ENCODE measurements at regions not wholly inside any gene's neighbourhood (a gene's known extent, or its start where the extent isn't known, plus 50 kb on each side); places are given as distances from the start of the nearest gene placed in this dataset.
"Not testable (repeated sequence)": the region's sequence is repeated elsewhere in the genome, so short reads cannot be mapped to it uniquely, and the experiment has no call there.

- H3K4me3 Mint-ChIP-seq; intact Hi-C loops (cut with micrococcal nuclease); H3K9me3 Mint-ChIP-seq; POLR2A ChIA-PET; DNase-seq; H3K36me3 Mint-ChIP-seq; H3K4me1 Mint-ChIP-seq (ENCODE audit: low read depth); H3K27ac Mint-ChIP-seq; H3K27me3 Mint-ChIP-seq: not testable (repeated sequence)
- CTCF ChIA-PET, result interaction anchor here (1.6 kb wide), 1 partner anchor 42 kb away, joined by 3 read pairs; no protein-coding TSS in a partner anchor
These were observed 174.8 kb downstream of the FBXO4 start for GRCh38 chr5:42099846-42100245.

GRCh38 chr5:42108468-42108867 lies 183.4 kb downstream of the FBXO4 start:
- no peak overlapping the region for H3K4me3 Mint-ChIP-seq
- no peaks in the 10 kb centered on the region for H3K36me3 Mint-ChIP-seq
- H3K9me3 Mint-ChIP-seq, result peaks cover 6% of the 10 kb centered on the region
- POLR2A ChIA-PET, result no interaction called here
- DNase-seq, result no peak
- no peaks in the 10 kb centered on the region for H3K27me3 Mint-ChIP-seq
- H3K4me1 Mint-ChIP-seq (ENCODE audit: low read depth), result no peaks in the 10 kb centered on the region
- intact Hi-C loops (cut with micrococcal nuclease), result no loop called here
- CTCF ChIA-PET, result no interaction called here
- H3K27ac Mint-ChIP-seq, result no peak overlapping the region

GRCh38 chr5:42109006-42109572 lies 184.0 kb downstream of the FBXO4 start:
- H3K9me3 Mint-ChIP-seq, result peaks cover 6% of the 10 kb centered on the region
- H3K4me1 Mint-ChIP-seq (ENCODE audit: low read depth), result no peaks in the 10 kb centered on the region
- ChIA-PET CTCF (no interaction called here), POLR2A (no interaction called here)
- intact Hi-C loops (cut with micrococcal nuclease), result no loop called here
- H3K27me3 Mint-ChIP-seq, result no peaks in the 10 kb centered on the region
- no peak for DNase-seq
- H3K4me3 Mint-ChIP-seq, result no peak overlapping the region
- H3K27ac Mint-ChIP-seq, result no peak overlapping the region
- no peaks in the 10 kb centered on the region for H3K36me3 Mint-ChIP-seq

- intact Hi-C loops (cut with micrococcal nuclease); H3K27ac Mint-ChIP-seq; POLR2A ChIA-PET; H3K4me3 Mint-ChIP-seq; H3K4me1 Mint-ChIP-seq (ENCODE audit: low read depth); H3K27me3 Mint-ChIP-seq; H3K36me3 Mint-ChIP-seq; DNase-seq; CTCF ChIA-PET; H3K9me3 Mint-ChIP-seq: not testable (repeated sequence)
These were observed 190.6 kb downstream of the FBXO4 start for GRCh38 chr5:42115721-42116120.

GRCh38 chr5:42120070-42120469 lies 195.0 kb downstream of the FBXO4 start:
- DNase-seq, result no peak
- no peak overlapping the region for H3K27ac Mint-ChIP-seq
- H3K4me3 Mint-ChIP-seq, result no peak overlapping the region
- intact Hi-C loops (cut with micrococcal nuclease), result no loop called here
- no peaks in the 10 kb centered on the region for H3K9me3 Mint-ChIP-seq
- CTCF ChIA-PET, result no interaction called here
- H3K27me3 Mint-ChIP-seq, result no peaks in the 10 kb centered on the region
- no peaks in the 10 kb centered on the region for H3K4me1 Mint-ChIP-seq (ENCODE audit: low read depth)
- POLR2A ChIA-PET, result no interaction called here
- no peaks in the 10 kb centered on the region for H3K36me3 Mint-ChIP-seq

- intact Hi-C loops (cut with micrococcal nuclease), result no loop called here
- no peak for DNase-seq
- POLR2A ChIA-PET, result no interaction called here
- H3K27ac Mint-ChIP-seq, result no peak overlapping the region
- H3K27me3 Mint-ChIP-seq, result no peaks in the 10 kb centered on the region
- CTCF ChIA-PET, result no interaction called here
- no peaks in the 10 kb centered on the region for H3K36me3 Mint-ChIP-seq
- no peaks in the 10 kb centered on the region for H3K9me3 Mint-ChIP-seq
- H3K4me3 Mint-ChIP-seq, result no peak overlapping the region
- no peaks in the 10 kb centered on the region for H3K4me1 Mint-ChIP-seq (ENCODE audit: low read depth)
These were observed 196.3 kb downstream of the FBXO4 start for GRCh38 chr5:42121401-42121800.

- Mint-ChIP-seq H3K36me3 (no peaks in the 10 kb centered on the region), H3K27me3 (peaks cover 2% of the 10 kb centered on the region), H3K27ac (no peak overlapping the region), H3K4me3 (no peak overlapping the region), H3K9me3 (peaks cover 7% of the 10 kb centered on the region), H3K4me1 (ENCODE audit: low read depth) (no peaks in the 10 kb centered on the region)
- intact Hi-C loops (cut with micrococcal nuclease), result no loop called here
- no peak for DNase-seq
- CTCF ChIA-PET, result no interaction called here
- POLR2A ChIA-PET, result no interaction called here
These were observed 206.0 kb downstream of the FBXO4 start for GRCh38 chr5:42131081-42131480.

GRCh38 chr5:42143361-42143760 lies 218.3 kb downstream of the FBXO4 start:
- Mint-ChIP-seq H3K27me3 (no peaks in the 10 kb centered on the region), H3K27ac (no peak overlapping the region), H3K4me1 (ENCODE audit: low read depth) (no peaks in the 10 kb centered on the region), H3K36me3 (no peaks in the 10 kb centered on the region), H3K9me3 (peaks cover 14% of the 10 kb centered on the region), H3K4me3 (no peak overlapping the region)
- DNase-seq, result no peak
- ChIA-PET POLR2A (no interaction called here), CTCF (no interaction called here)
- intact Hi-C loops (cut with micrococcal nuclease), result no loop called here

GRCh38 chr5:42148813-42149212 lies 223.7 kb downstream of the FBXO4 start:
- Mint-ChIP-seq H3K4me3 (no peak overlapping the region), H3K27ac (no peak overlapping the region), H3K36me3 (no peaks in the 10 kb centered on the region), H3K4me1 (ENCODE audit: low read depth) (no peaks in the 10 kb centered on the region), H3K9me3 (peaks cover 37% of the 10 kb centered on the region), H3K27me3 (peaks cover 1% of the 10 kb centered on the region)
- DNase-seq, result no peak
- POLR2A ChIA-PET, result no interaction called here
- CTCF ChIA-PET, result no interaction called here
- intact Hi-C loops (cut with micrococcal nuclease), result no loop called here

GRCh38 chr5:42157215-42157614 lies 232.1 kb downstream of the FBXO4 start:
- Mint-ChIP-seq H3K27me3 (peaks cover 1% of the 10 kb centered on the region), H3K36me3 (no peaks in the 10 kb centered on the region), H3K4me1 (ENCODE audit: low read depth) (no peaks in the 10 kb centered on the region), H3K9me3 (no peaks in the 10 kb centered on the region), H3K4me3 (no peak overlapping the region), H3K27ac (no peak overlapping the region)
- DNase-seq, result no peak
- intact Hi-C loops (cut with micrococcal nuclease), result no loop called here
- POLR2A ChIA-PET, result no interaction called here
- CTCF ChIA-PET, result no interaction called here

GRCh38 chr5:42163083-42163482 lies 238.0 kb downstream of the FBXO4 start:
- ChIA-PET POLR2A (no interaction called here), CTCF (no interaction called here)
- H3K36me3 Mint-ChIP-seq, result no peaks in the 10 kb centered on the region
- intact Hi-C loops (cut with micrococcal nuclease), result no loop called here
- H3K9me3 Mint-ChIP-seq, result no peaks in the 10 kb centered on the region
- H3K27me3 Mint-ChIP-seq, result no peaks in the 10 kb centered on the region
- no peak overlapping the region for H3K4me3 Mint-ChIP-seq
- H3K27ac Mint-ChIP-seq, result no peak overlapping the region
- no peaks in the 10 kb centered on the region for H3K4me1 Mint-ChIP-seq (ENCODE audit: low read depth)
- no peak for DNase-seq

- H3K27me3 Mint-ChIP-seq, result no peaks in the 10 kb centered on the region
- no peak overlapping the region for H3K4me3 Mint-ChIP-seq
- ChIA-PET CTCF (no interaction called here), POLR2A (no interaction called here)
- no peaks in the 10 kb centered on the region for H3K36me3 Mint-ChIP-seq
- H3K4me1 Mint-ChIP-seq (ENCODE audit: low read depth), result no peaks in the 10 kb centered on the region
- intact Hi-C loops (cut with micrococcal nuclease), result no loop called here
- H3K27ac Mint-ChIP-seq, result no peak overlapping the region
- no peak for DNase-seq
- H3K9me3 Mint-ChIP-seq, result no peaks in the 10 kb centered on the region
These were observed 243.1 kb downstream of the FBXO4 start for GRCh38 chr5:42168091-42168670.

GRCh38 chr5:42176118-42176517 lies 247.1 kb upstream of the GHR start:
- intact Hi-C loops (cut with micrococcal nuclease); H3K36me3 Mint-ChIP-seq; H3K4me1 Mint-ChIP-seq (ENCODE audit: low read depth); H3K4me3 Mint-ChIP-seq; H3K27ac Mint-ChIP-seq; H3K27me3 Mint-ChIP-seq; POLR2A ChIA-PET; DNase-seq; CTCF ChIA-PET: not testable (repeated sequence)
- peaks cover 17% of the 10 kb centered on the region for H3K9me3 Mint-ChIP-seq

All from activated CD4-positive, alpha-beta memory T cell treated with anti-CD3 and anti-CD28 coated beads for 36 hours (primary cell).